ENCODE measurements at regions not wholly inside any gene's neighbourhood (a gene's known extent, or its start where the extent isn't known, plus 50 kb on each side); places are given as distances from the start of the nearest gene placed in this dataset.

DNA sequence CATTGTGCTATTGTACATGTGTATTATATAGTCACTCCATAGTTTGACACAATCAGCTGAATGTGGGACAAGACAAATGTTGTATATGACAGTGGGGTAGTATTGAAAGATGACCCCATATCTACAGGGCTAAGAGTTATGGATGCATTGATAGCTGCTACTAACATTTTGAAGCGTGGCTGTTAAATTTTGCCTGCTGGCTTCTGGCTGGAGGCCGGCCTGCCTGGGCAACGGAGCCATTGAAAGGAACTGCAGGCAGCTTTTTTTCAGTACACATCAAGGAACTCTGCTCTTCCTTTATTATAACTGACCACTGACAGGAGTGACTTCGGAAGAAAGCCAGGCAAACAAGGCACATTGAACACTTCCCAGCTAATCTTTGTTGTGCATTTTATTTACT, 76.1 kb upstream of the TMEM33 start:
- no peak for DNase-seq

- no peak for DNase-seq
Observed at GRCh38 chr4:41857226-41857641, 78.0 kb upstream of the TMEM33 start.

GRCh38 chr4:41856797-41857196, 78.4 kb upstream of the TMEM33 start:
- DNase-seq, result no peak

DNA sequence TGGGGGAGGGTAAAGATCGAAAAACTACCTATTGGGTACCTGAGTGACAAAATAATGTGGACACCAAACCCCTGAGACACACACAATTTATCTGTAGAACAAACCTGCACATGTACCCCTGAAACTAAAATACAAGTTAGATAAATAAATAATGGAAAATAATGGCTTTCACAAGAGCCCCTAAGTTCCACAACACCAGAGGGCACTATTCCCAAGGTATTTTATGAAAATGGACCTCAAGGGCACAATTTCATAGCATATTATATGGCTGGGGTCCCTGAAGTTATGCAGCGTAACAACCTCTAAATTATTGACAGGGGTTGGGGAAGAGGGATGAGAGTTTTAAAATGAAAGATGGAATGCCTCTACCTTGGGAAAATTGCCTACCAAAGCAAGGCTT, 81.3 kb upstream of the TMEM33 start:
- DNase-seq, result no peak

- no peak for DNase-seq
Observed at GRCh38 chr4:41852229-41852628, 83.0 kb upstream of the TMEM33 start.

GRCh38 chr4:41851621-41852020, 83.6 kb upstream of the TMEM33 start:
- DNase-seq, result no peak

DNA sequence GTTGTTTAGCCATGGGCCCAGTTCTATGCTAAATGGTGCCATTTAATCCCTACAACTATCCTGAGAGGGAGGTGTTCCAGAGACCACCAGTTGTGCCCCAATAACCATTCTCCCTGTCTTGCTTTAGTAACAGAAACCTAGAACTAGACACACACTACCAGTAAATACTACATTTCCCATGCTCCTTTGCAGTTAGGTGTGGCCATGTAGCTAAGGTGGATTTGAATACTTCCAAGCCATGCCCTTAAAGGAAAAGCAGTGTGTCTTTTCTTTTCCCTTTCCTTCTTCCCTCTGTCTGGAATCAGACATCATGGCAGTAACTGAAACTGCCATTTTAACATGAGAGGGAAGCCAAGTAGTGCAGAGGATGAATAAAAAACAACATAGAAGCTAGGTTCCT, 90.9 kb upstream of the TMEM33 start:
- DNase-seq, result no peak

GRCh38 chr4:41839916-41840854, 91.7 kb upstream of the PHOX2B start:
- DNase-seq, result no peak

DNA sequence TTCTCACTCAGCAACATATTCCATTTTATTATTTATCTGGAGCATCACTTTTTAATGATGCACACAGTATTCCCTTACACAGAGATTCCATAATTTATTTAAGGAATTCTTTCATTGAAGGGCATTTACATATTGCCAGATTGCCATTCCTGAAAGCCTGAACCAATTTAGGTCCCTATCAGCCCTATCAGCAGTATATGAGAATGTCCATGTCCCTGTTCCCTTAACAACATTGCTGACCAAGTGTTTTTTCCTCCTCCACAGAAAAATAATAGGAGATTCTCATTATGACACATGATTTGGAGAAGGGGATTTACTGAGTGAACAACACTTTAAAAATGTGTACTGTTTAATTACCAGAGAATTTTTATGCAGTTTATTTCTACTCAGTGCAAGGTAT, 90.1 kb upstream of the PHOX2B start:
- no peak for DNase-seq

GRCh38 chr4:41835321-41835995, 86.9 kb upstream of the PHOX2B start:
- DNase-seq, result no peak

GRCh38 chr4:41832961-41833360, 84.4 kb upstream of the PHOX2B start:
- no peak for DNase-seq

DNA sequence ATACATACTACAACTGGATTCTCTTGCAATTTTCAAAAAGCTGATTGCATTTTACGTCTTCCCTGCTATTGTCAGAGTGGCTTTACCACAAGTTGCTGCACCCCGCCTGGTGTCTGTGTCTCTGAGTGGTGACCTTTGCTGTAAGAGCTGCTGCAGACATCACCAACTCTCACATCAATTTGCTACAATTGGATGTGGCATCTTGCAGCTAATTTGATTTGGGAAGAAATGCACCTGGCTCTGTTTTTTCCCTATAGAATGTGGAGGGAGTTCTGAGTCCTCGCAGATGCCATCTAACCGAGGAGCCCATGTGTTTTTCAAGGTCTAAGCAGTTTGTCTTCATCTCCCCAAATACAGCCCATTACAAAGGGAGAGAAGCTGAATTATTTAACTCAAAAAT, 73.8 kb upstream of the PHOX2B start:
- no peak for DNase-seq

DNA sequence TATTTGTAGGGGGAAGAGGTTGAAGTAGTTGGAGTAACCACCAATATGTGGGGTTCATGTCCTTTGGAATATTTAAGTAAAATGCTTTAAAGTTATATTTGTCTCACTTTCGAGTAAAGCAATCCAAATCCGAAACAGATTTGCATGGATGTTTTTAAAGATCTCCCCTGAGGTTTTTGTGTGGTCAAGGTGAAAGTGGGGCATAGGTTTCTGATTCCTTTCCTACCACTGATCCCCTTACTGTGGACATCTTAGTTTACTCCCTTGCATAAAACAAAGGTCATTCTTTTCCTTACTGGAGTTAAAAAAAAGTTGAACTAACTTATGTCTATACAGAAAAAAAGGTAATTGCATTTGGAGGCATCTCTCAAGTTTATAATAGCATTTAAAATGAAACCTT, 71.9 kb upstream of the PHOX2B start:
- DNase-seq, result no peak

DNA sequence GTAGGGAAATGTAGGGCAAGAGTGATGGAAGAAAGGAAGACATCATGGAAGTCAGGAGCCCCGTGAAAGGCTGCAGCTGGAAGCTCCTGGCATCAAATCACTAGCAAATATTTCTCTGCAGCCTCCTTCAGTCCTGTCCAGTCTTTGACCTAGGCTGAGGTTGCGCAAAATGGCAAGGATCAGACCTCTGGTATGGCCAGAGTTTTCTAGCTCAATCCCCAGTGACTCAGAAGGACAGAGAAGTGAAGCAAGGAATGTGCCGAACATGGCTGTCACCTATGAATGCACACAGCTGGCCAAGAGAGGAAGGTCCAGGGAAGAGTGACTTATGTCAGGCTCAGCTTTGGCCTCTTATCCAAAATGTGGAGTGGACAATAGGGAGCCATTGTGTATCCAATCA, 71.1 kb upstream of the PHOX2B start:
- DNase-seq, result no peak

DNA sequence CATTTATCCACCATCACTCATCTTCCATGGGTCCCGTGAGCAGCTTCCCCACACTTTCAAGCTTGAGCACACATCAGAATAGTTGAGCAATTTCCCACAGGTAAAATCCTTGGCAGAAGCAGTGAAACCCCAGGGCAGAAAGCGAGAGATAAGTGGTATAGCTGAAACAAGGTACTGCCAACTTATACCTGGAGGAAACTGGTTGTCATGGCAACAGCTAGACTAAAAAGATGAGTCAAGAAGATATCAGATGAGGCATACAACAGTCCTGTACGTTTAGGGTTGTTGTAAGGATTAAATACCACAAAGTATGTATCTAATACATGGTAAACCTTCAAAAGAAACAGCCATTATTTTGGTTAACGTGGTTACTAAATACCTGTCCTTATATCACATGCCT, 66.9 kb upstream of the PHOX2B start:
- DNase-seq, result no peak

DNA sequence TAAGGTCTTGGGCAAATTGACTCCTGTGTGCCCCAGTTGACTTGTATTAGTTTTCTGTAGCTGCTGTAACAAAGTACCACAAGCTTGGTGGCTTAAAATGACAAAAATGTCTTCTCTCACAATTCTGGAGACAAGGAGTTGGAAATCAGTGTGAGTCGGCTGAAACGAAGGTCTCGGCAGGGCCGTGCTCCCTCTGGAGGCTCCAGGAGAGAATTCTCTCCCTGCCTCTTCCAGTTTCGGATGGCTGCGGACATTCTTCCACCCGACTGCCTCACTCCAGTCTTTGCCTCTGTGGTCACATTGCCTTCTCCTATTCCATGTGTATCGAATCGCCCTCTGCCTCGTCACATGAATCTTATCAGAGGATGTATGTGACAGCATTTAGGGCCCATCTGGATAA, 66.0 kb upstream of the PHOX2B start:
- no peak for DNase-seq

DNA sequence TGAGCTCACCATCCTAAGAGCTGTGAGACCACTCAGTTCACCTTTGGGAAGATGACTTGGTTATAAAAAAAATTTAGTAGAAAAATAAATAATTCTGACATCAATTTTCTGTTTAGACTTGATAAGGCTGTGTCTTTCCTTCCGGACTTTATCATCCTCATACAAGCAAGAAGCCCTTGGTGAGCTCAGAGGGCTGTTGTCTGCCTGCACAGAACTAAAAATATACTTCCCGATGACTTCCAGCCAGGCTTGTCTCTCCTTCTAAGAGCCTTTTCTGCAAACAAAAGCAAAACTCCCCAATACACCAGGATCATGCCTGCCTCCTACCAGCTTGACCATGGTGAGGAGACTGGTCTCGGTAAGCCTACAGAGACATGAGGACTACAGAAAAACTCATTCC, 58.3 kb upstream of the PHOX2B start:
- no peak for DNase-seq

GRCh38 chr4:41802590-41802989, 54.1 kb upstream of the PHOX2B start:
- no peak for DNase-seq

DNA sequence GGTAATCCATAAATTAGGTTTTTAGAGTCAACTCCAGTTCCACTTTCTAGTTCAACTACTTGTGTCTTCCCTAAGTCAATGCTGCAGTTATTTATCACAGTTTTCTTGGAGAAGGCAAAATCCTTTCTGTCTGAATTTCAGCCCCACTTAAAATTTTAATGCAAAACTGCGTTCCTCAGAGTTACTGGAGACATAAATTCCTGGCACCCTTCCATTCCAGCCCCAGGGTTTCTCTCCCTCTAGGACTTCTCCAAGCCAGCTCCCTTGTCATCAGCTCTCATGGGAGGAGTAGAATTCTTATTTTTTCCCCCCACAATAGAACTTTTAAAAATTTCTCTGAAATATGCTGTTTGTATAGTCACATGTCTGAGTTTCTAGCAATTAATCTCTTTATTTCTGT, 50.6 kb upstream of the PHOX2B start:
- DNase-seq, result no peak
